ENCODE measurements at regions not wholly inside any gene's neighbourhood (a gene's known extent, or its start where the extent isn't known, plus 50 kb on each side); places are given as distances from the start of the nearest gene placed in this dataset.
"Not testable (repeated sequence)": the region's sequence is repeated elsewhere in the genome, so short reads cannot be mapped to it uniquely, and the experiment has no call there.

- DNase-seq: no peak
These were observed 560.8 kb upstream of the TBL1XR1 start for GRCh38 chr3:177758126-177758525.

- DNase-seq: no peak
These were observed 563.5 kb upstream of the TBL1XR1 start for GRCh38 chr3:177760803-177761202.

- DNase-seq: no peak
These were observed 567.2 kb upstream of the TBL1XR1 start for GRCh38 chr3:177764377-177764912.

- DNase-seq: no peak
These were observed 567.7 kb upstream of the TBL1XR1 start for GRCh38 chr3:177764933-177765332.

GRCh38 chr3:177770383-177771230, 573.3 kb upstream of the TBL1XR1 start:
- no peak for DNase-seq

GRCh38 chr3:177771780-177772179, 574.5 kb upstream of the TBL1XR1 start:
- DNase-seq: no peak

- DNase-seq: no peak
These were observed 575.8 kb upstream of the TBL1XR1 start for GRCh38 chr3:177772908-177773557.

GRCh38 chr3:177773717-177774116, 576.4 kb upstream of the TBL1XR1 start:
- no peak for DNase-seq

- no peak for DNase-seq
These were observed 579.4 kb upstream of the TBL1XR1 start for GRCh38 chr3:177776661-177777101.

GRCh38 chr3:177777699-177778098, 580.4 kb upstream of the TBL1XR1 start:
- DNase-seq: peak; percentile 29 to 61

GRCh38 chr3:177778633-177779032, 581.4 kb upstream of the TBL1XR1 start:
- DNase-seq: no peak

- no peak for DNase-seq
These were observed 584.4 kb upstream of the TBL1XR1 start for GRCh38 chr3:177781686-177782161.

- no peak for DNase-seq
These were observed 586.1 kb upstream of the TBL1XR1 start for GRCh38 chr3:177783338-177783737.

- DNase-seq: no peak
These were observed 586.5 kb upstream of the TBL1XR1 start for GRCh38 chr3:177783767-177784166.

- no peak for DNase-seq
These were observed 590.2 kb upstream of the TBL1XR1 start for GRCh38 chr3:177787279-177788041.

- no peak for DNase-seq
These were observed 592.2 kb upstream of the TBL1XR1 start for GRCh38 chr3:177789500-177789899.

GRCh38 chr3:177792311-177793030, 595.2 kb upstream of the TBL1XR1 start:
- no peak for DNase-seq

- DNase-seq: no peak
These were observed 596.2 kb upstream of the TBL1XR1 start for GRCh38 chr3:177793451-177793850.

- no peak for DNase-seq
These were observed 597.9 kb upstream of the TBL1XR1 start for GRCh38 chr3:177795216-177795615.

- no peak for DNase-seq
These were observed 598.6 kb upstream of the TBL1XR1 start for GRCh38 chr3:177795859-177796258.

- not testable (repeated sequence) for DNase-seq
These were observed 602.9 kb upstream of the TBL1XR1 start for GRCh38 chr3:177800147-177800546.

GRCh38 chr3:177800561-177800960, 603.3 kb upstream of the TBL1XR1 start:
- no peak for DNase-seq

All from hippocampal formation (tissue), 2 donors.